IPS-18c (cell line): ENCODE measurements at regions not wholly inside any gene's neighbourhood (a gene's known extent, or its start where the extent isn't known, plus 50 kb on each side); places are given as distances from the start of the nearest gene placed in this dataset.
"Not testable (repeated sequence)": the region's sequence is repeated elsewhere in the genome, so short reads cannot be mapped to it uniquely, and the experiment has no call there.

Experiments
- H3K4me3 ChIP-seq: 2 replicates; pipeline ENCODE4 v1.7.0; 2013; ENCODE audit warnings: low read depth, mild to moderate bottlenecking, low read length, moderate library complexity; ENCODE audit not compliant: insufficient read depth
- H3K9me3 ChIP-seq: one replicate; pipeline ENCODE4 v1.6.1; 2013; ENCODE audit warnings: mild to moderate bottlenecking, low read length, moderate library complexity; ENCODE audit not compliant: control insufficient read depth, insufficient read depth

DNA sequence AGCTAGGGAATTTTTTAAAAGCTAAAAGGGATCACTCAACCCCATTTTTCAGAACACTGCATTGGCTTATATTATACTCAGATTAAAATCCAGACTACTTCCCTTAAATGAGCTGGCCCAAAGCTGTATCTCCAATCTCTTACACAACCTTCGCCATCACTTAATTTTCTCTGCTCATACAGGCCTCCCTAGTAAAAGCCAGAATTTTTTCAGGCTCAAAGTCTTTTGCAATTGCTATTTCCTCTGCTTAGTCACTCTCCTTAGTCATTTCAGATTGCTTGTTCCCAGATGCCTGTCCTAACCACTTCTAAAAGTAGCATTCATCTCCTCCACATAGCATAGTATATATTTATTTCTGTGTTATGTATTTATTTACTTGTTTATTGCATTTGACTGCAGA lies 1587.9 kb upstream of the ADGRL3 start:
- no peak overlapping the region for H3K4me3 ChIP-seq
- H3K9me3 ChIP-seq: no peaks in the 10 kb centered on the region

GRCh38 chr4:59615316-59615715 lies 1584.8 kb upstream of the ADGRL3 start:
- Histone ChIP-seq H3K4me3 (no peak overlapping the region), H3K9me3 (no peaks in the 10 kb centered on the region)

DNA sequence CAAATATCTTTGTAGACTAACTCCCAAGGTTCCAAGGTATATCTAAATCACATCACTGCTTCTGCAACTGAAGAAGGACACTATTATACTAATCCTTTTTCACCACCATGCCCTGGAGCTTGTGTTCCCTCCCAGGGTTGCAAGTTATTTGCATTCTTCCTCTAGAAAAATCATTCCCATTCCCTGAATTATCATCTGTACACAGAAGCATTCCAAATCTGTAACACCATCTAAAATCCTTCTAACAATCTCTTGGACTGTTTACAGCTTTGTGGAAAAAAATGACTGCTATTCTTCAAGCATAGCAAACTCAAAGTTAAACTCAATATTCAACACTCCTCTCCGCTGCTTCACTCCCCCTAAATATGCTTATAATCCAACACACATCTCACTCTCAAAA lies 1570.8 kb upstream of the ADGRL3 start:
- Histone ChIP-seq H3K4me3 (no peak overlapping the region), H3K9me3 (no peaks in the 10 kb centered on the region)

DNA sequence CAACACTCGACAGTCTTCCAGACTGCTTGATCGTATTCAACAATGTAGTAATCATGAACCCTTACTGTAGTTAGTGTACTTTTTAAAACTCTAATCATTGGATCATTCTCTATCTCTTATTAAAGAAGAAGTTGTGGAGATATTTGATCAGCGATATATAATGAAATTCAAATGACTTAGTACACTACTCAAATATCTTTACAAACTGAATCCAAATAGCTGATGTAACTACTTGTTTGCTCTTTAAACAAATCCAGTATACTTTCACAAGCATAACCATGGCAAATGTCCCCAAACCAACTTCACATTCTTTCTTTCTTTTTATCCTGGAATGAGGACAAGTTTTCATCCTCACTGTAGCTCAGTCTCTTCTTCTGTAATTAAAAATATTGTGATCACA lies 1569.9 kb upstream of the ADGRL3 start:
- no peaks in the 10 kb centered on the region for H3K9me3 ChIP-seq
- H3K4me3 ChIP-seq: no peak overlapping the region

- H3K9me3 ChIP-seq: no peaks in the 10 kb centered on the region
- H3K4me3 ChIP-seq: no peak overlapping the region
Measured at GRCh38 chr4:59630922-59631321, 1569.2 kb upstream of the ADGRL3 start.

GRCh38 chr4:59637596-59637995 lies 1562.5 kb upstream of the ADGRL3 start:
- H3K4me3 ChIP-seq: no peak overlapping the region
- H3K9me3 ChIP-seq: no peaks in the 10 kb centered on the region

- H3K4me3 ChIP-seq: no peak overlapping the region
- H3K9me3 ChIP-seq: no peaks in the 10 kb centered on the region
Measured at GRCh38 chr4:59643682-59644081, 1556.4 kb upstream of the ADGRL3 start.

DNA sequence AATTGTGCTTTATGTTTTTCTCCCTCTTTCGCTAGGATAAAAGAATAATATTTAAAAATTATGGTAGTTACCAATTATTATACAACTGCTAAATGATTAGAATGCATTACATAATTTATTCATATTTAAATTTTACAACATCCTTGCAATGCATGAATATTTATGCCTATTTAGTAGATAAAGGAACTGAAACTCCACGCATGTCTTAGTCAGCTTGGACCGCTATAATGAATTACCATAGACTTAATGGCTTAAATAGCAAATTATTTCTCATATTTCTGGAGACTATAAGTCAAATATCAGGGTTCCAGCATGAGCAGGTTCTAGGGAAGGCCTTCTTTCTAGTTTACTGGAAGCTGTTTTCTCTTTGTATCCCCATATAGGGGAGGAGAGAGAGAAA lies 1555.4 kb upstream of the ADGRL3 start:
- H3K9me3 ChIP-seq: no peaks in the 10 kb centered on the region
- H3K4me3 ChIP-seq: no peak overlapping the region

- no peak overlapping the region for H3K4me3 ChIP-seq
- H3K9me3 ChIP-seq: no peaks in the 10 kb centered on the region
Measured at GRCh38 chr4:59646082-59646481, 1554.0 kb upstream of the ADGRL3 start.

DNA sequence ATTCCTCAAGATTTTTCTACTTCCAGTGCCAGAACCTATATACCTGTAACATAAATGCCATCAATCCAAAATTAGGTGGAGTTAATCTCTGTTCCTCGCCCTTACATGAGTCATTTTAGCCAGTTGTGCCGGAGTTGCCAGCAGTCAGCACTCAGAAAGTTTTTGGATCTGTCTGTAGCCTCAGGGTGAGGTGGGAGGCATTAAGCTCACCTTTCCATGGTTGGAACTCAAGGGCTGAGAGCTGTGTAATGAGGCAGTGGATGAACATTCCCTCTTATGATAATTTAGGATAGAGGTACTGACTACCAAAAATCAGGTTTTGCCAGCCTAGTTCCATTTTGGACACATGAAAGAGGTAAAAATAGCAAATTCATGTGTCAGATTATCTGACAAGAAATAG lies 1553.1 kb upstream of the ADGRL3 start:
- H3K9me3 ChIP-seq: no peaks in the 10 kb centered on the region
- H3K4me3 ChIP-seq: no peak overlapping the region

- Histone ChIP-seq H3K4me3 (no peak overlapping the region), H3K9me3 (no peaks in the 10 kb centered on the region)
Measured at GRCh38 chr4:59647500-59647899, 1552.6 kb upstream of the ADGRL3 start.

GRCh38 chr4:59650861-59651260 lies 1549.3 kb upstream of the ADGRL3 start:
- H3K9me3 ChIP-seq: no peaks in the 10 kb centered on the region
- H3K4me3 ChIP-seq: no peak overlapping the region

GRCh38 chr4:59655996-59656395 lies 1544.1 kb upstream of the ADGRL3 start:
- no peaks in the 10 kb centered on the region for H3K9me3 ChIP-seq
- no peak overlapping the region for H3K4me3 ChIP-seq

- H3K4me3 ChIP-seq: no peak overlapping the region
- H3K9me3 ChIP-seq: no peaks in the 10 kb centered on the region
Measured at GRCh38 chr4:59664771-59665170, 1535.4 kb upstream of the ADGRL3 start.

DNA sequence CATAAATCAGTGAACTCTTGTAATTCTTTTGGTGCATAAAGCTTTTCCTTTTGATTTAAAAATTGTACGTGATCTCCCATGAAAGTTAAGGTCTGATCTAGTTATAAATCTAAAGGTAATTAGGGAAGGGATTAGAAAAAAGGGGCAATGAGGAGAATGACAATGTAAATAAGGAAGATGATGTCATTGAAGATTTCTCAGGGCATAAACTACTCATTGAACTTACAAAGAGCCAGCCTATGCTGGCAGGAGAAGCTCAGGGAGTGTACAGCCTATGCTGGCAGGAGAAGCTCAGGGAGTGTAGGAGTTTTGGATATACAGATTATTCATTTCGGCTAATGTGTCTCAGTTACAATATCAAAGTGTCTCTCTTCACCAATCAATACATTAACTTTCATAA lies 1533.5 kb upstream of the ADGRL3 start:
- Histone ChIP-seq H3K9me3 (no peaks in the 10 kb centered on the region), H3K4me3 (no peak overlapping the region)

DNA sequence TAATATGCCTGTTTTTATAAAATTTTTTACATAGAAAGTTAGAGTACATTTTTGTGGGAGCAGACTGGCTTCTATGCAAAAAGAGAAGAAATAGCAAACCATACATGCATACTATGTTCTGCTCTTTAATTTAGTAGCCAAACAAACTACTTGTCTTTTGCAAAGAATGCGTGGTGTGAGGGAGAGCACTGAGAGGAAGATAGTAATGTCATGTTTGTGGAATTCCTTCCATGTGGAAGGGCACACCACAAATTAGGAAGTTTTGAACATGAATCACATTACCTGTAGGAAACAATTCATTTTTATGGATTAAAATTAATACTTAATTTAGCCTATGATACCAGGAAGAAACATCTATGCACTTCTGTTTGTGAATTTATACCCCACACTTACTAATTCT lies 1529.1 kb upstream of the ADGRL3 start:
- H3K4me3 ChIP-seq: no peak overlapping the region
- no peaks in the 10 kb centered on the region for H3K9me3 ChIP-seq

DNA sequence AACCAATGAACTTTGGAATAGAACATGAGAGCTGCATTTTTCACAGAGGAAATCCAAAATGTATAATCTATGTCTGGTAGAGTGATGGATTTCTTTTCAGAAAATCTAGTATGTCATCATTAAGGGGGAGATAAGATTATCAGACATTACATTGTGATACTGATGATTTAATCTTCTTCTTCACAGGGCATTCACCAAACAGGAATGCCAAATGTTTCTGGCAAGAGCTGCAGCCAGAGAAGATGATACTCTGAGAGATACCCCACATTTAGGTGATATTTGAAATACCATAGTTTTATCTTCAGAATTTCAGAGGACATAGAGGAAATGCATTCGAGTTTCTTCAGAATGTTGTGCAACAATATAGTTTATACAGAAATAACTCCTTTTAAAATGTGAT lies 1523.7 kb upstream of the ADGRL3 start:
- no peaks in the 10 kb centered on the region for H3K9me3 ChIP-seq
- H3K4me3 ChIP-seq: no peak overlapping the region

DNA sequence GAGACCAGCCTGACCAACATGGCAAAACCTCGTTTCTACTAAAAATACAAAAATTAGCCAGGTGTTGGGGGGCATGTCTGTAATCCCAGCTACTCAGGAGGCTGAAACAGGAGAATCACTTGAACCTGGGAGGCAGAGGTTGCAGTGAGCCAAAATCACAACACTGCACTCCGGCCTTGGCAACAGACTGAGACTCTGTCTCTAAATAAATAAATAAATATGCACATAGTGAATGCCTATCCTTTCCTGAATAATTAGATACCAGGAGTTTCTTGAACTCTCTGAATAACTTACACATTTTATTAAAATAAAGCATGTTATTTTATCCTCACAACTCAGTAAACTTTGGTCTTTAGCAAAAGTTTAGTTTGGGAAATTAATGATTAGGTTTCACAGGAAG lies 1523.1 kb upstream of the ADGRL3 start:
- not testable (repeated sequence) for H3K4me3 ChIP-seq, H3K9me3 ChIP-seq

DNA sequence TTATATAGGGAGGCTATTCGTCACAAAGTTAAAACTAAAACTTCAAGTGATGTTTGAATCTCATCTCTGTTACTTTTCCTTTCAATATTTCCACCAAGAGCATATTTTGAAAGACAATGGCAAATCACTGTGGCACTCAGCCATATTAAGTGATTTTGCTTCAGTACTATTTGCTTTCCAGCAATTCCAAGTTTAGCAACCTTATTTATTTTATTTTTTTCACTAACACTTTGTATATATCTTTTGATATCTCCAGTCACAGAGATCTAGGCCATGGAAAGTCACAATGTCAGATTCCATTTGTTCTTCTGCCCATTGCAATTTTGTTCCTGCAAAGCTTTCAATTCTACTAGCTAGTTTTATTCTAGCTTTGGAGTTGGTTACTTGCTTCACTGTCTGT lies 1514.5 kb upstream of the ADGRL3 start:
- Histone ChIP-seq H3K4me3 (no peak overlapping the region), H3K9me3 (no peaks in the 10 kb centered on the region)

GRCh38 chr4:59689149-59689548 lies 1511.0 kb upstream of the ADGRL3 start:
- Histone ChIP-seq H3K9me3 (no peaks in the 10 kb centered on the region), H3K4me3 (no peak overlapping the region)
